Stimulated activated CD4-positive, alpha-beta T cell treated with anti-CD3 and anti-CD28 coated beads, Interleukin-4, amount 100 ng/mL, for 48 hours (primary cell): ENCODE measurements at regions not wholly inside any gene's neighbourhood (a gene's known extent, or its start where the extent isn't known, plus 50 kb on each side); places are given as distances from the start of the nearest gene placed in this dataset.
"Not testable (repeated sequence)": the region's sequence is repeated elsewhere in the genome, so short reads cannot be mapped to it uniquely, and the experiment has no call there.

Experiments used
- DNase-seq, 2 donors: peaks; one replicate each; pipeline ENCODE4 v3.0.0-alpha.2; 2020; ENCODE audit warnings: low read depth in 2 of 2

DNA sequence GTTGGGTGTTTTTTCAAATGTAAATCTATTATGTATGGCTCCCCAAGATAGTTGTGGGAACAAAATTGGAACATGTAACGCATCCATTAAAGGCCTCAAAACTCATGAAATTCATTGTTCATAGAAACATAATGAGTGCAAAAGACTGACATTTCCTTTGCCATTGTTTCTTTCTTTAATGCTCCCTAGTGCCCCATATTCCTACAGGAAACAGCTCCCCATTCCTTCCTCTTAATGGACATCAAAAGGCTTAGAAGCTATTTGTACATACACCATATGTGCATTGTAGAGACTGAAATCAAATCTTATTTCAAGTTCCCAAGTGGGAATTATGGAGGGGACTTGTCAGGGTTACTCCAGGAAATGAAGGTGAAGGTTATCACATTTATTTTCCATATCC is 139.1 kb downstream of the AHR start:
- no peak for DNase-seq

- not testable (repeated sequence) for DNase-seq
These were observed 141.8 kb downstream of the AHR start for GRCh38 chr7:17440025-17440784.

DNA sequence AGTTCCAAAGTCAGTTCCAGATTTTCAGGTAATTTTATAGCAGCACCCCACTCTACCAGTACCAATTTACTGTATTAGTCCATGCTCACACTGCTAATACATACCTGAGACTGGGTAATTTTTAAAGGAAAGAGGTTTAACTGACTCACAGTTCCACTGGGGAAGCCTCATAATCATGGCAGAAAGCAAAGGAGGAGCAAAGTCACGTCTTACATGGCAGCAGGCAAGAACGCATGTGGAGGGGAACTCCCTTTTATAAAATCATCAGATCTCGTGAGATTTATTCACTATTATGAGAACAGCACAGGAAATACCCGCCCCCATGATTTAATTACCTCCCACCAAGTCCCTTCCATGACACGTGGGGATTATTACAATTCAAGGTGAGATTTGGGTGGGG is 142.4 kb downstream of the AHR start:
- no peak for DNase-seq

GRCh38 chr7:17441557-17441956 is 143.1 kb downstream of the AHR start:
- no peak for DNase-seq

GRCh38 chr7:17444151-17444550 is 145.7 kb downstream of the AHR start:
- DNase-seq, result no peak

GRCh38 chr7:17444673-17445072 is 146.2 kb downstream of the AHR start:
- DNase-seq, result no peak

GRCh38 chr7:17446340-17446739 is 147.9 kb downstream of the AHR start:
- no peak for DNase-seq

DNA sequence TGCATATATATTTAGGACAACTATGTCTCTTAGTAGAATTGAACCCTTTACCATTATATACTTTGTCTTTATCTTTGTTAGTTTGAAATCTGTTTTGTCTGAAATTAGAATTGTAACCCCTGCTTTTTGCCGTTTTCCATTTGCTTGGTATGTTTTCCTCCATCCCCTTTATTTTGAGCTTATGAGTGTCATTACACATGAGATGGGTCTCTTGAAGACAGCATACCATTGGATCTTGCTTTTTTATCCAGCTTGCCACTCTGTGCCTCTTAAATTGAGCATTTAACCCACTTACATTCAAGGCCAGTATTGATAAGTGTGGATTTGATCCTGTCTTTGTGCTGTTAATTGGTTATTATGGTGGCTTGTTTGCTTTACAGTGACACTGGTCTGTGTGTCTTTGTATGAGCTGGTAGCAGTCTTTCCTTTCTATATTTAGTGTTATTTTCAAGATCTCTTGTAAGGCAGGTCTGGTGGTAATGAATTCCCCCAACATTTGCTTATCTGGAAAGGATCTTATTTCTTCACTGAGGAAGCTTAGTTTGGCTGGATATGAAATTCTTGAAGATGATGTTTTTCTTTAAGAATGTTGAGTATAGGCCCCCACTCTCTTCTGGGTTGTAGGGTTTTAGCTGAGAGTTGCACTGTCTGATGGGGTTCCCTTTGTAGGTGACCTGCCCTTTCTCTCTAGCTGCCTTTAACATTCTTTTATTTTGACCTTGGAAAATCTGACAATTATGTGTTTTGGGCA is 149.5 kb downstream of the AHR start:
- no peak for DNase-seq

DNA sequence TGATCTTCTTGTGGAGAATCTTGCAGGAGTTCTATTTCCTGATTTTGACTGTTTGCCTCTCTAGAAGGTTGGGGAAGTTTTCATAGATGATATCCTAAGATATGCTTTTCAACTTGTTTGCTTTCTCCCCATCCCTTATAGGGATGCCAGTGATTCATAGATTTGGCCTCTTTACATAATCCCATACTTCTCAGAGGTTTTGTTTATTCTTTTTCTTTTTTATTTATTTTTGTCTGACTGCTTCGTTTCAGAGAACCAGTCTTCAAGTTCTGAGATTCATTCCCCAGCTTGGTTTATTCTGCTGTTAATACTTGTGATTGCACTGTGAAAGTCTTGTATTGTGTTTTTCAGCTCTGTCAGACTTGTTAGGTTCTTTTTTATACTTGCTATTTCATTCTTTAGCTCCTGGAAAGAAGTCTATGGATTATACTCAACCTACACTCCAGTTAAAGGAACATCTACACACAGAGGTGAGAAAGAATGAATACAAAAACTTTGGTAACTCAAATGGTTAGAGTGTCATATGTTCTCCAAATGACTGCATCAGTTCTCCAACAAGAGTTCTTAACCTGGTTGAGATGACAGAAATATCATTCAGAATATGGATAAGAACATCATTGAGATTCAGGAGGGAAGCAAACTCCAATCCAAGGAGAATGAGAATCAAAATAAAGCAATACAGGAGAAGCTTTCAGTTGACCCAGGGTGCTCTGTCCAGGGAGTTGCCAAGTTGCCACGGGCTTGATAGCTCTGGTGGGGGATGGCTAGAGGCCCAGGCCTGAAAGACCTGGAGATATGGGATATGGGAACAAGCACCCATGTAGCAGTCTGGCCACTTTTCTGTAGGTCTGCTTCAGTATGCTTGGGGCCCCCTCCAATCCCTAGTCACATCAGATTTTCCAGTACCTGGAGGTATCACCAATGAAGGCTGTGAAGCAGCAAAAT is 150.3 kb downstream of the AHR start:
- DNase-seq, result no peak

GRCh38 chr7:17456541-17456940 is 158.1 kb downstream of the AHR start:
- DNase-seq, result no peak

- no peak for DNase-seq
These were observed 161.5 kb downstream of the AHR start for GRCh38 chr7:17460001-17460400.

- no peak for DNase-seq
These were observed 162.2 kb downstream of the AHR start for GRCh38 chr7:17460665-17461064.

DNA sequence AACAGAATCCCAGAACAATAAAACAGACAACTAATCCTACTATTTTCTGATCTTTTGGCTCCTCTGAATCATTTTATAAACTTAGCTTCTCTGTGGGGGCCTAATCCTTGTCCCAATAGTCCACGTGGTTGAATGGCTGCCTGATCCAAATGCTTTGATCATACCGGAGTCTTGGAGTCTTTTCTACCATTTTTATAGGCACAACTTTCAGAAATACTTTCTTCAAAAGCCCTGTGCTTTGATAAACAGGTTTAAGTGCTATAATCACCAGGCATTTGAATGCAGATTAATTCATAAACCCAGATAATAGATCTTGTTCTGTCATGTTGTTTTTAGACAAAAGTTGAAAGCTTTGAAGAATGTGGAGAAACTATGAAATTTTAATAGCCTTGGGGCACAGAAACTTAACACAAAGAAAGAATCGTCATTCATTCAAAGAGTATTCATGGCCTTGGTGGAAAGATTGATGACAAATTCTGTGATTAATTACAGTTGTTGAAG is 163.7 kb downstream of the AHR start:
- DNase-seq, result no peak

- DNase-seq, result no peak
These were observed 165.1 kb downstream of the AHR start for GRCh38 chr7:17463511-17464085.

- DNase-seq, result no peak
These were observed 167.8 kb downstream of the AHR start for GRCh38 chr7:17466216-17466615.

DNA sequence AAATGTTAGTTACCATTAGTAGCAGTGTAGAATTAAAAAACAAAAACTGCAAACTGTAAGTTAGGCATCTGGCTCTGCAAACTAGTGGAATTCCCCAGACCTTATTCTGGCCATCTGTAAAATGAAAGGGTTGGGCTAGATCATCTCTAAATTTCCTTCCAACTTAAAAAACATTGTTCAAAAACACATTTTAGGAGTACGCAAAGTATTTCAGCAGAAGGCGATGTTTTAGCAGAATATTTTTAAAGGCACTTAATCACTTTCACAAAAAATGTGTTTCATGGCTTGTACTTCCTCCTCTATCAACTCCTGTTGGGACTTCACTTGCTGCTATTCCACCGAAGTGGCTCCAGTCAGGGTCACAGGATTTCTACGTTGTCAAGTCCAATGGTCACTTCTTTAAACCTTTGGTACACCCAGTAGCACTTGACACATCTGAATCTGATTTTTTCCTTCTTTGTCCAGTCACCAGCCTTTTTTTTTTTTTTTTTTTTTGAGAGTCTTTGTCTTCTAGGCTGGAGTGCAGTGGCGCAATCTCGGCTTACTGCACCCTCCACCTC is 169.0 kb downstream of the AHR start:
- no peak for DNase-seq

GRCh38 chr7:17471325-17471724 is 172.9 kb downstream of the AHR start:
- DNase-seq, result no peak

GRCh38 chr7:17472518-17472917 is 174.1 kb downstream of the AHR start:
- no peak for DNase-seq

GRCh38 chr7:17472939-17473338 is 174.5 kb downstream of the AHR start:
- no peak for DNase-seq

GRCh38 chr7:17474724-17475344 is 176.4 kb downstream of the AHR start:
- DNase-seq, result no peak

DNA sequence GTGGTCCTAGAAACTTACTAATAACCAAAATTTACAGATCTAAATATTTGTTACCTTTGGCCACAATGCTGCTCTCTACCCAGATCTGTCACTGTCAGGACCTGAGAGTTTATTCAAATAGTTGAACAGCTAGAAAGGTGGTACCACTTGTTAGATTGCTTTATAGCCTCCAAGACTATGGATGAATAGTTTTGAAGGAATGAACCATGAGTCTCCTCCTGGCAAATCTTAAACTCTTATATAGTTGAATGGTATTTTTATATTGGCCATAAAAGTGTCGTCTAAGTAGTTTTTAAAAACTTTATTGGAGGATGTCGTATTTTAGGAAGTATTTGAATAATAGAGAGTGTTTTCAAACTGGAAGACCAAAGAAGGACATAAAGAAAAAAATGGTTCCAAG is 178.7 kb downstream of the AHR start:
- no peak for DNase-seq
